GM12891 (cell line): ENCODE measurements at regions not wholly inside any gene's neighbourhood (a gene's known extent, or its start where the extent isn't known, plus 50 kb on each side); places are given as distances from the start of the nearest gene placed in this dataset.

ENCODE experiments used
- PAX5 ChIP-seq: IDR thresholded peaks from 2 replicates; pipeline ENCODE4 v1.6.1; 2011; ENCODE audit warnings: low read length, moderate library complexity, mild to moderate bottlenecking; ENCODE audit not compliant: insufficient read depth, severe bottlenecking
- POLR2A ChIP-seq: IDR thresholded peaks from 2 replicates; pipeline ENCODE4 v1.6.1; 2011; ENCODE audit warnings: low read depth, low read length, control low read depth
- POLR2AphosphoS5 ChIP-seq: IDR thresholded peaks from 2 replicates; pipeline ENCODE4 v1.6.1; 2011; ENCODE audit warnings: low read depth, low read length, control low read depth
- POU2F2 ChIP-seq: IDR thresholded peaks from 2 replicates; pipeline ENCODE4 v1.6.1; 2011; ENCODE audit warnings: low read depth, mild to moderate bottlenecking, control low read depth, low read length, moderate library complexity
- SPI1 ChIP-seq: IDR thresholded peaks from 2 replicates; pipeline ENCODE4 v1.6.1; 2011; ENCODE audit warnings: low read depth, low read length, control low read depth
- TAF1 ChIP-seq: IDR thresholded peaks from 2 replicates; pipeline ENCODE4 v1.6.1; 2011; ENCODE audit warnings: low read depth, low read length, control low read depth

GRCh38 chr10:9296190-9296589, 1241.7 kb downstream of the GATA3 start:
- no peak for TF ChIP-seq POLR2AphosphoS5
- TF ChIP-seq POLR2A = no peak
- TF ChIP-seq TAF1 = no peak
- no peak for TF ChIP-seq PAX5
- no peak for TF ChIP-seq POU2F2
- TF ChIP-seq SPI1 = no peak
